ELF-1 (cell line): ENCODE measurements at regions not wholly inside any gene's neighbourhood (a gene's known extent, or its start where the extent isn't known, plus 50 kb on each side); places are given as distances from the start of the nearest gene placed in this dataset.
"Not testable (repeated sequence)": the region's sequence is repeated elsewhere in the genome, so short reads cannot be mapped to it uniquely, and the experiment has no call there.

Experiments used
- DNase-seq: peaks from one replicate; pipeline ENCODE4 v3.0.0-alpha.2; 2016; ENCODE audit warnings: low read depth, low spot score

DNA sequence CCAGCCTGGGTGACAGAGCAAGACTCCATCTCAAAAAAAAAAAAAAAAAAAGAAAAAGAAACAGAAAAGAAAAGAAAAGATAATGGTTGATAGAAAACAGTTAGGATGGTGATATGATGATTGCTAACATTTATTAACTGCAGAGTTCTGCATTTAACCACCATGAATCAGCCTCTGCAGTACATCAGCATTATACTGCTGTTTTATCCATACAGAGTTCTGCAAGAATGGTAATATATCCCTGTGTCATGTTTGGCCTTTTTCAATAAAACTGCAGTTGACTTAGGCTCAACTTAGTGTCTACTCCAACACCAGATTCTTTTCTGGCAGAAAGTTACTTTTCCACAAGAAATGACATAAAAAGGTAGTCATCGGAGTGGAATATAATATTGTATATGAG lies 62.6 kb downstream of the DUSP6 start:
- no peak for DNase-seq

DNA sequence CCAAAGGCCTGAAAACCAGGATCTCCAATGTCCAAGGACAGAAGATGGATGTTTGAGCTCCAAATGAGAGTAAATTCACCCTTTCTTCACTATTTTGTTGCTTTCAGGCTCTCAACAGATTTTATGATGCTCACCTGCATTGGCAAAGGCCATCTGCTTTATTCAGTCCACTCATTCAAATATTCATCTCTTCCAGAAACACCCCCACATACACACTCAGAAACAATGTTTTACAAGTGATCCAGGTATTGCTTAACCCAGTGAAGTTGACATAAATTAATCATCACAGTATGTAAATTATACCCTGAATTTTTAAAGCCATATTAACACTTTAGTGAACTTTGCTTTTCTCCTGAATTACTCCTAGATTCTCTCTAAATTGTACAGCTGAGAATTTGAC lies 63.3 kb downstream of the DUSP6 start:
- no peak for DNase-seq

DNA sequence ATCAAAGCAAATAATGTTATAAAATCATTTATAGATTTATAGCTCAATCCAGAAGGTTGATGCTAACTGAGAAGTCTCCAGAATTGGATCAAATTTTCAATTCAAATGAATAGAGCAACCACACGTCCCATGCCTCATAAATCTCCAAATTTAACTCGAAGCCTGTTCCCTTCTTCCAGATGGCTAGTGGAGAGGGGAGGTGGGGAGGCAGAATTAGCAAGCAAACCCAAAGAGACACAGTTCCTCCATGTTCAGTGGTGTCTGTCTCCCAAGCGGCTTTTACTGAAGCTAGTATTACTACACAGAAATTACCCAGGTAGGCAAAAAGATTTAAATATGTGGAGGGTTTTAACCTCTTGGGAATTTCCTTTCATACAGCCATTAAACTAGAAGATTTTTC lies 65.8 kb downstream of the DUSP6 start:
- no peak for DNase-seq

DNA sequence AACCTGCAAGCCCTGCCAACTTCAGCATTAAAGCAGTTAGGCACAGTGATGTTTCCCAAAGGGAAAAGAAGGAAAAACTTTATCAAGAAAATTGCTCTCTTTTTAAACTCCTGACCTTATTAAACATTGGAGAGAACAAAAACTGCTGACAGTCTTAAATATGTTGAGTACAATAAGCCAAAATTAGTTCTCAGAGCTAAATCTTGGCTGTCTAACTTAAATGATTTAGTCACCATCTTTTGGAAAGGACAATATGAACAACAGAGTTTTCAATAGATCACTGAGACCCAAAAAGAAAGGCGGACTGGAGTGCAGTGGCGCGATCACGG lies 70.8 kb downstream of the DUSP6 start:
- DNase-seq, result no peak

DNA sequence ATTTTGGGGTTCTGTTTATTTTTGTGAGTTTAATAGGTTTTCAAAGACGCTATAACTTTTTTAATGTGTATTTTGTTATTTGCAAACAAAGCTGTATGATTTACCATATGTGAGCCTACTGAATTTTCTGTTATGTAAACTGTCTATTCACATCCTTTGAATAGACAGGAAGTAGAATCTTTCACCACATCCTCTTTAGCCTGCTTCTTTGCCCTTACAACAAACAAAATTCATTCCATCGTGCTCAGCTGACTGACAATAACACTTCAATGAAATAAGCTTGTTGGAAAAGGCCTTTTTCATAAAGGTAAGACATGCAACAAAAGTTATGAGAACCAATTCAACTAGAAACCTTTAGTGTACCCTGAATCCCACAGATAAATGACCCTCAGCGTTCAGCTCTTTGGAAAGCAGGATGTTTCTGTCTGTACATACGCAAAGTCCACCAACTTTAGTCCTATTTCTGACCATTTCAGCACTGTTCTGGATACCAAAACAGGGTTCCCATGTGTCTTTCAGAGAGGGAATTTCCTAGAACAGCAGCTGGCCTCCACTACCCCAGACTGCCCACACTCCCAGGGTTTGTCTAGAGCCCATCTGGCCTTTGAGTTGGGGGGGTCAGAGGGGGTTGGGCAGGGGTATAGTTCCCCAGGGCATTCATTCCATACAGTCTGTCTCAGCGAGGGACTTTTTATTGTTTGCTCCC lies 71.3 kb downstream of the DUSP6 start:
- peak; percentile 1 for DNase-seq

DNA sequence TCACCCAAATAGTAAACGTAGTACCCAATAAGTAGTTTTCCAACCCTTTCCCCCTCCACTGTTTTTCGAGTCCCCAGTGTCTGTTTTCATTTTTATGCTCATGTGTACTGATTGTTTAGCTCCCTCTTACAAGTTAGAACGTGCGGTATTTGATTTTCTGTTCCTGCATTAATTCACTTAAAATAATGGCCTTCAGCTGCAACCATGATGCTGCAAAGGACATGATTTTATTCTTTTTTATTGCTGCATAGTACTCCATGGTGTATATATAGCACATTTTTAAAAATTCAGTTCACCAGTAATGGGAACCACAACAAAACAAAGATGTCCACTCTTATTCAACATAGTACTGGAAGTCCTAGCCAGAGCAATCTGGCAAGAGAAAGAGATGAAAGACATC lies 72.8 kb downstream of the DUSP6 start:
- DNase-seq, result no peak

DNA sequence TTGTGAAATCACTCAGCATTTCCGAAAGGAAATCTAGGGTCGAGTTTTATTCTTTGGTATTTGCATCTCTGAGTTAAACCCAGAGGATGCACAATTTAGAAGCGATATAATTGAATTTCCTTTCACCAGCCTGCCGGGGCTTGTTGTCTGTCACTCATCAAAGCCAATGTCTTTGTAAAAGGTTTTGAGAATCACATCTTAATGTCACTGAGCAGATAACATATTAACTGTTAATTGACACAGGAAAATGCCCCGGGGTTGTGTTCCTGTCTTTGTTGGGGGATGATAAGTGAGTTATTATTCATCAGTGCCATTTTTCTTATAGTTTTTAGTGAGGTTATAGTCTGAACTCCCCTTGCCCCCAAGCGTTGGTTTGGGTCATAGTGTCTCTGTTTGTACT lies 73.4 kb downstream of the DUSP6 start:
- no peak for DNase-seq

DNA sequence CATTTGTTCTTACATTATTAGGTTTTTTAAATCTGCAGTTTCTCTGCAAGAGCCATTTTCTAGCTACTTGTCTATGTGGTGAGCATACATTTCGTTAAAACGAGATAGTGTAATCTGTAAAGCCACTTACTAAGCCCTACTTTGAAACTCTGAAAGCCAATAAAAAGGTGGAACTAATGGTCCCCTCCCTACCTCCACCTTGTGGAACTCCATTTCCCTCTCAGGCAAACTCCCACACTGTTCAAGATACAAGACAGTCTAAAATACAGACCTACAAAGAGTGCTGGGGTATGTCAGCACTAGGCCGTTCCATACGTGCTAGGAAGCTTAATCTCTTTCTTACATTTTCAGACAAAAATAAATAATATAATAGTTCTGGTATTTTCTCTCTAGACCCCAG lies 74.1 kb downstream of the DUSP6 start:
- peak; percentile 3 for DNase-seq

DNA sequence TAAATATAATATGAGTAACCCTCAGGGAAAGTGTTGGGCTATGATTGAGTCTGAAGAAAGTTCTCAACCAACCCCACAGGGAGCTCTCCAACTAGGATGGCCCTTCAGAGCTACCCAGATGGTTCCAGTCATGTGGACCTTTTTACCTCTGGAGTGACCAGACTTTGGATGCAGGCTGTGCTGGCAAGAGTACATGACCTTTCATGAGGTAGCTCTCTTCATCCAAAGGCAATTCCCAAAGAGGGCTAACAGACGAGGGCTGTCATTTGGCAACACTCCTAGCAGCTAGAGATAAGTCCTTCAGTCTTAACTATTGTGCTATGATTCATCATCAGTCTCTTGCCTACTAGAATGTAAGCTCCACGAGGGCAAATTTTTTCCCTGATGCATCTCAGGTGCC lies 75.4 kb downstream of the DUSP6 start:
- DNase-seq, result no peak

DNA sequence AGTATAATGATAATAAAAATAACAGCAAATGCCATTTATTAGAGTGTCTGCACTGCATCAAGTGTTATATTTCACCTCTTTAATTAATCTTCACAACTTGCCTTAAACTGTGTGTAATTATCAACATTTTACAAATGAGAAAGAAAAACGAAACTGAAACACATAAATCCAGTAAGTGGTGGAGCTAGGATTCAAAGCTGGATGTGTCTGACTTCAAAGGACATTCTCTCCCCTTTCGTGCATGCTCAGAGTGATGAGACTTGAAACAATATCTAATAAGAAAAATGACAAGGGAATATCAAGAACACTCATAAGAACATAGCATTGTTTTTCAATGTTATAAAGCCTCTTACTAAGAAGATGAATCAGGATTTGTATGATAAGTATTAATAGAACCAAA lies 78.8 kb downstream of the DUSP6 start:
- no peak for DNase-seq

DNA sequence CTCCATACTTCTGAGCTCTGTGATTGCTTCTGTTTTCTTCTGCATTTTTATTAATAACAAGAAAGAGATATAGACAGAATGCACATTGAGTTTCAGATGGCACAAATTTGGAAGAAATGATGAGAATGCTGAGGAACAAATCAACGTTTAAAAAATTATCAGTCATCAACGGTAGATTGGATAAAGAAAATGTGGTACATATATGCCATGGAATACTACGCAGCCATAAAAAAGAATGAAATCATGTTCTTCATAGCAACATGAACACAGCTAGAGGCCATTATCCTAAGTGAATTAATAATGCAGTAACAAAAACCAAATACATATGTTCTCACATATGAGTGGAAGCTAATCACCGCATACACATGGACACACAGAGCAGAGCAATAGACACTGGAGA lies 81.8 kb downstream of the DUSP6 start:
- no peak for DNase-seq

DNA sequence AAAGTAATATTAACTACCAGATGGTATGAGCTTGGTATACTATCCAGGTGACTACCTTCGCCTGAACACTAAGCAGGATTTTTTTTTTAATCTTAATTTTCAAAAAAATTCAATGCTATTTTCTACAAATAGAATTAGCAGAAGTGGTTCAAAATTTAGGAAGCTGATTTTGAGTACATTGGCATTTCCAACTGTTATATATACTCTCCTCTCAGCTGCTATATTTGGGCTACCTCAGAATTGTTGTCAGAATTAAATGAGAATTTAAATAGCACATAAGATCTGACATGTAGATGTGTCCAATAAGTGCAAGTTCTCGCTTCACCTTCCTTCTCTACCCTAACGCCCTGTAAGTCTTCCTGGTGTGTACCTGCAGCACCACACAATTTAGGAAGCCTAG lies 83.1 kb downstream of the DUSP6 start:
- no peak for DNase-seq

DNA sequence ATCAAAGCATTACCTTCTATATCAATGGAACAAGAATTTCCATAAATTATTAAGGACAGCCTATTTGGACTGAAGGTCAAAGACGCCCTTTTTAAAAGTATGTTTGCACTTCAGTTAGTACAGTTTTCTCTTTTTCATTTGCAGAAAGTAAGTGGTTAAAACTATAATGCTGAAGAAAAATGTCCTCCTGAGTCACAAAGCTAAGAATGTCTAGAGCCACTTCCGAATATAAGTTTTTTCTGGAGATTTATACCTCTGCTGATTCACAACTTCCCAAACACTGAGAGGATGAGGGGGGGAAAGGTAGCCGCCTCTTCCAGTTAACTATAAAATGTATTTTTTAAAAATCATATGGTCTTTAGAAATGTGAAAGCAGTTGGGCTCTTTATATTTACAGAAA lies 84.9 kb downstream of the DUSP6 start:
- no peak for DNase-seq

DNA sequence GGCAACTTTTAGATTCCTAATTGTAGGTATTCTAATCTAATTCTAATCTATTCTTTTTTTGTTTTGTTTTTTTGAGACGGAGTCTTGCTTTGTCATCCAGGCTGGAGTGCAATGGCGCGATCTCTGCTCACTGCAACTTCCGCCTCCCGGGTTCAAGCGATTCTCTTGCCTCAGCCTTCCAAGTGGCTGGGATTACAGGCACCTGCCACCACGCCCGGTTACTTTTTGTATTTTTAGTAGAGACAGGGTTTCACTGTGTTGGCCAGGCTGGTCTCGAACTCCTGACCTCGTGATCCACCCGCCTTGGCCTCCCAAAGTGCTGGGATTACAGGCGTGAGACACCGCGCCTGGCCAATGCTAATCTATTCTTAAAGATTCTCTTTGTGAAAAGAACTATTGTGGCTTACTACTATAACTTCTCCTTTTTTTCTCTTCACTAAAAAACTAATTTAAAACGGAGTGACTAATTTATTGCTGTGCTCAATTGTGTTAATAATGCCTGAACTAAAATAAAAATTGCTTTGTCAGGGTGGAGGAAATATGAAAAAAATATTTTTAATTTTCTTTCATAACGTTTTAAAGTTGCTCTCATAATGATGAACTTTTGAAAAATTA lies 85.6 kb downstream of the DUSP6 start:
- DNase-seq, result not testable (repeated sequence)

DNA sequence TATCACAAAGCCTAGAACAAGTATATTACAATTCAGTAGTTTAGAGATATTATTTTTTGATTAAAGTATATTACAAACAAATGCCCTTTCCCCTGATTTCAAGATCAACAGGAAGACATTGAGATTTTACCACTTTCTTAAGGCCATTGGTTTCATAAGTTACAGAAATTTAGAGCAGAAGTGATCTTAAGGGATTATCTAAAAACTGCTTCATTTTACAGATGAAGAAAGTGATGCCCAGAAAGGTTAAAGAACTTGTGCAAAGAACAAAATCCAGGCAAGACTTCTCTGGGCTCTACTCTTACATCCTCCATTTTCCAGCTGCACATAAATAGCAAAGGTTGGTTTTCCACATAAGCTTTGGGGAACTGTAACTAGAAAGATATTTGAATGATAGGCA lies 87.5 kb downstream of the DUSP6 start:
- no peak for DNase-seq

DNA sequence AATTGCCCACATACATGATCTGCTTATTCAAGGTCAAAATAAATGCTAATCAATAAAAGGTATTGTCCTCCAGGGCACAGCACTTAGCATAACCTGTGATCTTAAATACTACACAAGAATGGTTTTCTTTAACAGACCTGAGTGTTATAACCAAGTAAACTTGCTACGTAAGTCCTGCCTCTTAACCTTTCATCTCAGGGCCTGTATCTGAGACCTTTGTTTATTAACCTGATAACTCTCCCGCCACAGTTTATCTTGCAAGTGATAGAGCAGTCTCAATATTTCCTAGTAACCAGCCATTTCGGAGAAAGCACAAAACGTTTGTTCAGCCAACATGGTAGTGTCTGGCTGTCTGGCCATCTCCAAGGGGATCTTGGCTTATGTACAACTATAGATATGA lies 88.4 kb downstream of the DUSP6 start:
- no peak for DNase-seq

DNA sequence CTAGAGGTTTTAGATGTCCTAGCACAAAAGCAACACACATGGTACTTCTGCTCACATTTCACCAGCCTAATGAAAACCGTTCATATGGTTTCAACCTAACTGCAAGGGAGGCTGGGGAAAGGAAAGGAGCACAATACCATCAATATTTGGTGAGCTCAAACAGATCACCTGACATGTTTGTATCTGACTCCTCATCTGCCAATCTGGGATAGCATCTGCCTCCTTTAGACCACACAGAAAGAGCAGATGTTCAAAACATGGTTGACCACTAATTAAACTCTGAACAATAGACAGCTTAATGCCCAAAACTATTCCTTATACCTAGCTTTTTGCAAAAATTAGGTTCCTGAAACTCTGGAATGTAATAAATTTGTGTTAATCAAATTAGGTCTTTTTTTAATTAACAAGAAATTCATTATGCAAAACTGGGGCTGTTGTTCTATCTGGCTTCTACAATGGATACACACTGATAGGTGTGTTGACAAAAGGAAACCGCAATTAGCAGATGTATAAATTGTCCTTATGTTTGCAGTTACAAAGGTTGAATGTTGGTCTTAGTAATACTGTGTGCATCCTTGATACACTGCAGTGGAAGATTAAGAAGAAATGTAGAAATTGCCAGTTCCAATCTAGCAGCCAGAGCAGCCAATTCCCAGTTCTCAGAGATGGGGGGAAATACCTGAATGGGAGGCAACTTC lies 89.3 kb downstream of the DUSP6 start:
- no peak for DNase-seq

DNA sequence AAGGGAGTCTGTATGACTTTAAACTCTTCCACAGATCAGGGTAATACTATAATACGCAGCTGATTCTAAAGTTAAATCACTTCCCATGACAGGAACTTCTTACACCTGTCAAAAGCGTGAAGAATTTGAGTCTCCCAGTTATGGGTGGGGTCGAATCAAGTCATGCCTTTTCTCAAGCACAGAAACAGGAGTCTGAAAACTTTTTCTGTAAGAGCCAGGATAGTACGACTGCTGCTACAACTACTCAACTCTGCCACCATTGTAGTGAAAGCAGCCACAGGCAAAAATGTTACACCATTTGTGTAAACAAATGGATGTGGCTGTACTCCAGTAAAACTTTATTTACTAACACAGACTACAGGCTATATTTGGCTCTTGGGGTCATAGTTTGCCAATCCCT lies 90.3 kb downstream of the DUSP6 start:
- DNase-seq, result no peak

DNA sequence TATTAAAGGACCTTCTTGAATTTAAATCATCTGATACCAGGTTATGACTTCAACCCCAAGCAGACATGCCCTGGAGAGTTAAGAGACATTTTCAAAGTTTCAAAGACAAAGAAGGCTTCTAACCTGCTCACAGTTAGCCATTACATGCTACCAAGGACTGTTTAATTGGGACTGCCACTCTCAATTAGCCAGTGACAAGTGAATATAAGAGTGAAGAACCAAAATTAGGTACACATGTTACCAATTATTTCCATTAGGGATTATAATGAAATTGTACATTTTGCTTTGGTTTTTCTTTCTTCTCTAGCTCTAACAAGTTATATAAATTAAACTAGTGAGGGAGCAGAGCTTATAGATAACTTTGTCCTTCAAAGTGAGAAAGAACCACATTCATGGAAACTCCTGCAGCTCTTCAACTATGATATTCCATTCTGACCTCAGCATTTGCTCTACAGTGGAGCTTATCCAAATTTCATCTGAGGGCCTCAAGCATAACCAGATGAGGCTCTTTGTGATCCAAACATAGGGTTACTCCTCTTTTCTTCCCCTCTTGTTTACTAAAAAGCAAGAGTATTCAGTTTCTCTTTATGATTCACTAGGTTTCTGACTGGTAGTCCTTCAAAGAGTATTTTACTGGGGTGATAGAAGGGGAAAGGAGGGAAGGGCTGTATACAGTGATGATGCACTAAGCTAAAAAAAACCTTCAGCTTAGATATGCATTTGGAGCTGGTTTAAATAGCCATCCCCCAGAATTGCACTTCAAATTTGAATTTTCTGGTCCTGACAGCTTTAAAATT lies 91.3 kb downstream of the DUSP6 start:
- DNase-seq, result no peak

DNA sequence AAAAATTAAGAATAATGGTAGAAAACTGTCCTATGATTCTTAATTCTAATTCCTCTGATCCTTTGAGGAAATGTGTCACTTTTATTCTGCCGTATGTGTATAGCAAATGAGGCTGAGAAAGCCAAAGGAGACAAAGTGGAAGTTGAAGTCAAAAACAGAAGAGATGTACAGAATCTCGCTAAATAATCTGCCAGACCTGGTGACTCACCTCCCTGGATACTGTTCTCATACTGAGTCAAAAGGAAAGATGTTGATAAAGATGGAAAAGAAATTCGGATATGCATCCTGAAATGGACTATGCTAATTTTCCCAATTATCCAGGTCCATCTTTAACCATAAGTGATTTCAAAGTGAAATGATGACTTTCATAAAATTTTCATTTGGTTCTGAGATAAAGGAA lies 92.5 kb downstream of the DUSP6 start:
- no peak for DNase-seq

DNA sequence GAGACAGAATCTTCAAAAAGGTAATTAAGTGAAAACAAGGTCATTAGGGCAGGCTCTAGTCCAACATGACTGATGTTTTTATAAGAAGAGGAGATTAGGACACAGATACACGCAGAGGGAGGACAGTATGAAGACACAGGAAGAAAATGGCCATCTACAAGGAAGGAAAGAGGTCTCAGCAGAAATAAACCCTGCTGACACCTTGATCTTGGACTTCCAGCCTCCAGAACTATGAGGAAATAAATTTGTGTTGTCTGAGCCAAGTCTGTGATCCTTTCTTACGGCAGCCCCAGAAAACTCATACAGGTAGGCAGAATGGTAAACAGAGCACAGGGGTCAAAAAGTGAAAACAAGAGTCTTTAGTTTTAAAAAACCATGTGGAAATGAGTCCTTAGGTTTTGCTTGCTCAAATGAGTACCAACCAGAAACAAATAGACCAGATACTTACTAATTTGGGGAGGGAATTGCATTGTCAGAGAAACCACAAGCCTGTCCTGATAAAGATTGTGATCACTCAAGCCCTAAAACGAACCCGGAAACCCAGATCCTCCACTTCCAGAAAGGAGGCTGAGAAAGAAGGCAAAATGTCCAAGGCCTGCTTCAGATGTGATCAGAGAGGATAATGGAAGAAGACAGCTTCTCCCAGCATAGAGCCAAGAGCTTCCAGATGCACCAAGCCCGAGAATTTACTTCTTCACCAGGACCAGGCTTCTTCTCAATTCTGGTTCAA lies 93.9 kb downstream of the DUSP6 start:
- DNase-seq, result no peak

DNA sequence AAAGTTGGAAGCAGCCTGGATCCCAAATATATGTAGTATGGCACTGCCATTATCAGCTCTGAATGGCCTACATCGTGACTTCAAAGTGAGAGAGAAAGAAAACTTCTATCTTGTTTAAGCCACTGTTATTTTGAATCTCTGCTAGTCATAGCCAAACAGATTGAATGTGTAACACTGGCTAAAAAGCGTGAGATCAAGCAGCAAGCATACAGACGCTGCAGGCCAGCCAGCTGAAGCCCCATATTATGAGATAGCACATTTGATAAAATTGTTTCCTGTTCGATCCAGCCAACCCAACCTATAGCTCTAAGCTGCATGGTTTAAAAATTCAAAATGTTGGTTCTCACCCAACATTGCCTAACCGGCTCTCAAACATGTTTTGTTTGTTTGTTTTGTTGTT lies 95.0 kb downstream of the DUSP6 start:
- DNase-seq, result no peak
